NCI-H2196 treated with DMSO at 0.1 percent for 48 hours (cell line): ENCODE measurements at regions not wholly inside any gene's neighbourhood (a gene's known extent, or its start where the extent isn't known, plus 50 kb on each side); places are given as distances from the start of the nearest gene placed in this dataset.

Experiments
- DNase-seq: peaks from one replicate; lab custom pipeline; 2025; ENCODE audit not compliant: unreplicated experiment; lab: John Stamatoyannopoulos, UW

GRCh38 chr13:106302843-106303242 is 232.6 kb downstream of the EFNB2 start:
- no peak for DNase-seq

- no peak for DNase-seq
Measured at GRCh38 chr13:106302011-106302410, 233.5 kb downstream of the EFNB2 start.

DNA sequence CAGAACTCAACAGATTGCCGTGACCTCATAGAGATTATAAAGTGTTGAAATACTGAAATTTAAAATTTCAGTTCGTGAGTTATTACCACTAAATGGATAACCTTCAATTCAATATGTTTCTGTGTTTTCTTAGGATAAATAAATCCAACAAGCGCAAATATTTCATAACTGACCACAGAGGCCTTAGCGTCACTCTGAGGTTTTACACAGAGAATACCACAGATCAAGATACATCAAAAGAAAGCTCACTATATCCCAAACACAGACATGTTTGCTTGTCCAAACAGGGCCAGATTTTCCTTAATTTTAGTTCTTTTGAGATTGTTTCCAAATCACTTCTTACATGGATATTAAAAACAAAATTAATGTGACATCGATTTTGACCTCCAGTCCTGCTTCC is 235.8 kb downstream of the EFNB2 start:
- no peak for DNase-seq

DNA sequence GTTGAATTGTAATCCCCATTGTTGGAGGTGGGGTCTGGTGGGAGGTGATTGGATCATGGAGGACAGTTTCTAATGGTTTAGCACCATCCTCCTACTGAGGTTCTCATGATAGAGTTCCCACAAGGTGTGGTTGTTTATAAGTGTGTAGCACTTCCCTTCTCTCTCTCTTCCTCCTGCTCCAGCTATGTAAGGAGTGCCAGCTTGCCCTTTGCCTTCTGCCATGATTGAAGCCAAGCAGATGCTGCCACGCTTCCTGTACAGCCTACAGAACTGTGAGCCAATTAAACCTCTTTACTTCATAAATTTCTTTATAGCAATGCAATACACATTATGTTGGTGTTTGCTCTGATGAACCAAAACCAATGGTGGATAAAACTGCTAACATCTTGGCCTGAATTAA is 238.2 kb downstream of the EFNB2 start:
- DNase-seq: no peak

- no peak for DNase-seq
Measured at GRCh38 chr13:106296723-106297122, 238.7 kb downstream of the EFNB2 start.

DNA sequence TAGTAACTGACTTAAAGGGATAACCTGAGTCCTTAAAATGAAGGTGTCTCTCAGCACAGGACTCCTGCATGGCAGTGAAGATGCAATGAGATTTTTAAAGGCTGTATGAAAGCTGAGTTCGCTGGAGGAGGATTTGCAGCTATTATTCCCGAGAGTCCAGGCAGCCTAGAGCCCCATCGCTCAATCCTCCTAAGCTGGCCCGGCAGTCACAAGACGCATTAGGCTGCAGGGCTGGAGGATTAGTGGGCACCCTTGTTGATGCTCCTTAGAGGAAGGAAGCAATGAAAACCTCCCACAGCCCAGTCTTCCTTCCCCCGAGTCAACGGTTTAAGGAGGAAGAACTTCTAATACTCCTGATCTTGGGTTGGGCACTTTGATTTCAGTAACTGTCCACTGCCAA is 239.5 kb downstream of the EFNB2 start:
- no peak for DNase-seq

- DNase-seq: no peak
Measured at GRCh38 chr13:106291006-106291405, 244.5 kb downstream of the EFNB2 start.

DNA sequence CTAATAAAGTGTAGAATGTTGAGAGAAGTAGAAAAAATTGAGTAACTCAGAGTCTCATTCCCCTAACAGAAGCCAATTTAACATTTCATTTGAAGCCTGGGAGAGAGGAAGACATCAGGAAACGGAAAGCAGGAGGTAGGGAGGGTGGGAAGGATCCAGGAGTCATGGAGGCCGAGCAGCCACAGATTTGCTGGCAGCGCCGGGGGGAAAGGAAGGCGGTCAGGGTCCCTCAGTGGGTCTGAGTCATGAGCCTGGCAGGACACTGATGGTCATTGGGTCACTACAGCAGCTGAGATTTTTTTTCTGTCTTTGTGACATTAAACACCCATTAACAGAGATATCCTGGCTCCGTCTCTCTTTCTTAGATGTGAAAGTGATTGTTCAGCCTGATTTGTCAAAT is 248.1 kb downstream of the EFNB2 start:
- no peak for DNase-seq

DNA sequence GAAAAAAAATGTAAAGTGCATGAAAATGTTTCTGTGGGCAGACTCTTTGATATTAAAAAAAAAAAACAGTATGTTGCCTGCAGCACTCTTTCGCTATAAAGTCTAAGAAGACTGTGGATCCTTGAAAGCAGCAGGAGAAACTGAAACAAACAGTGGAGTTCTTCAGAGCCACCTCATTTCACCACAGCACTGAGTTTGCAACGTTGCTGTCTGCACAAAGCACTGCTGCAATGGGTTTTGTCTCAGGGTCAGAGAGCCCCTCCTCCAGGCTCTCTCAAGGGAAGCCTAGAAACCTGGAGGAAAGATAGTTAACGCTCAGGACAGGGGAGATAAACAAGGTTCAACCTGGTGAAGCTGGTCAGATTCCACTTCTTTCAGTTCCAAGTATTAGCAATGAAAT is 248.7 kb downstream of the EFNB2 start:
- DNase-seq: no peak

- DNase-seq: no peak
Measured at GRCh38 chr13:106284358-106284757, 251.1 kb downstream of the EFNB2 start.

- DNase-seq: no peak
Measured at GRCh38 chr13:106281426-106281825, 254.0 kb downstream of the EFNB2 start.

GRCh38 chr13:106277484-106278154 is 257.8 kb downstream of the EFNB2 start:
- no peak for DNase-seq

DNA sequence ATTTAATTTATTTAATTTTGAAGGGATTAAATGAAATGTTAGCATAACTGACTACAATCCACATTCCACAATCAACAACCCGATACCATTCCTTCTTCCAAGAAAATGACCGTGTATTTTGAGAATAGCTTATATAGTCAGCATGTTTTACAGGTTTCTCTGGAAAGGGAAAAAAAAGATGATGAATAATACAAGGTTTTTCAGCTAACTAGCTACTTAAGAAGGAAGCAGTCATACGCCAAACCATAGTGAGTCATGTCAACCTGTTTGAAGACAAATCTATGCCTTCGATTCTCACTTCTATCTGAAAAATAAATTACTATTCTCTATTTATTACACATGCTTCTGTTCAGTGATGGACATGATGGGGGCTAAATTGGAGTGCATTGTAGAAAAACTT is 258.6 kb downstream of the EFNB2 start:
- no peak for DNase-seq

DNA sequence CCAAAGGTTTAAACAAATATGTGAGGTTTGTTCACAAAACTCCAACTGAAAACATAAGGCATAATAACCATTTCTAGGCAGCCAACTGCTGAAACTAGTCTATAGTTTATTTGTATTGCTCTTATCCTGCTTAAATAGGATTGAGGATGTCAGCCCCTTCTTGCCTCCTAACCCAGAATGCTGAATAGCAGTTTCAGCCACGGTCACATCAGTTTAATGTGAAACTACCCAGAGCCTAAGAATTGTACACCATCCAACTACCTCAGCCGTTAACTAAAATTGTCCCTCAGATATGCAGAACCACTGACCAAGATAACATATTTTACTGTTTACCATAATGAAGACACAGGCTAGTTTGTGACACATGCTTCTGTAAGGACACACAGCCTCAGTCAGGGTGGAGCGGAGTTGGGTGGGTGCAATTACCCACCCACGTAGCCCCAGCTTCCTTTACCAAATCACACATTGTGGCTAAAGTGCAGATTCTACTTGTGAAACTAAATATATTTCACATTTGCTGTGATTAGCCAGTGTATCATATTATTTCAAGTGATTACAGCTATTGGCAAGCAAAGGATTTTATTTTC is 259.9 kb downstream of the EFNB2 start:
- no peak for DNase-seq

DNA sequence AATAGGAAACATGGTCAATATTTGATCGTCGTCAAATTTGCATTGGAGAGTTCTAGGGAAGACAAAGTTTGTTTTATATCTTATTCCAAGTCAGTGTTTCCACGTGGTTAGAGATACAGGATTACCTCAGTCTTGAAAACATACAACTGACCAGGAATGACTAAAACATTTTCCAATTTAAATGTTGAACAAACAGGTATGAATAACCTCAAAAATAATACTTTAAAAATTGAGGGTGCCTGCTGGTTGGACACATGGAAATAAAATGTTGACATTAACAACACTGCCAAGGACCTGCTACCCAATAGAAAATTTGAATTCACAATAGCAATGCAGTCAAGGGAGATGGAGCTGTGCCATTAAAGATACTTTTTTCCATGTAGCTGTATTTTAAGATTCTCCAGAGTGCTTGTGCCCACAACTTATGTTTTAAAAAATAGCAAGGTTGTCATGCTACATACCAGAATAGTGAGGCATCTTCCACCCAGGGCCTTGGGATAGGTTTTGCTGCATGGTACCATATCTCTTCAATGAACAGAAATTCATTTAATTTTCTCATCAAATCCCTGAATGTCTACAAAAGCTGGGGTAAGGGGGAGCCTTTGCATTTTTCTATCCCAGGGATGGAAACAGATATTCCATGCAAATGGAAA is 260.8 kb downstream of the EFNB2 start:
- no peak for DNase-seq

- DNase-seq: no peak
Measured at GRCh38 chr13:106263801-106264200, 271.7 kb downstream of the EFNB2 start.

GRCh38 chr13:106262886-106263285 is 272.6 kb downstream of the EFNB2 start:
- DNase-seq: no peak

DNA sequence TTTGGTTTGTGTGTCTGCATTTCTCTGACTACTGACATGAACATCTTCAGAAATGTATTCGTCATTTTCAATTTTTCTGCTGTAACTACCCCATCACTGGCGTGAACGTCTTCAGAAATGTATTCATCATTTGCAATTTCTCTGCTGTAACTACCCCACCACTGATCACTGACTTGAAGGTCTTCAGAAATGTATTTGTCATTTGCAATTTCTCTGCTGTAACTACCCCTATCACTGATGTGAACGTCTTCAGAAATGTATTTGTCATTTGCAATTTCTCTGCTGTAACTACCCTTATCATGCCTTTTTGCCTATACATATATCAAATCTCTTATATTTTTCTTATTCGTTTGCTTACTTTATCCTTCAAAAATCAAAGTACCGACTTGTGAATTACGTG is 274.0 kb downstream of the EFNB2 start:
- no peak for DNase-seq

- DNase-seq: no peak
Measured at GRCh38 chr13:106260352-106260751, 275.1 kb downstream of the EFNB2 start.

DNA sequence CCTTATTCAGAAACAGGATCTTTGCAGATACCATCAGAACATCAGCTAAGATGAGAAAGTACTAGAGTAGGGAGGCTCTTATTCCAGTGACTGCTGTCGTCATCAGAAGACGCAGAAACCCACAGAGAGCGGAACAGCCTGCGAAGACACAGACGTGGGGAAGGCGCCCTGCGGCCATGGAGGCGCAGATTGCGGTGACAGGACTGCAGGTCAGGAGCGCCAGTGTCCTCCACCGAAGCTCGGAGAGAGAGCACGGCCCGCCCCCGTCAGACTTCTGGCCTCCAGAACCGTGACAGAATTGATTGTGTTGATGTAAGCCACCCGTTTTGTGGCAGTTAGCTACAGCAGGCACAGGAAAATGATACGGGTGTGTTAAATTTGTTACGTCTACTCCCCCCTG is 275.5 kb downstream of the EFNB2 start:
- no peak for DNase-seq

DNA sequence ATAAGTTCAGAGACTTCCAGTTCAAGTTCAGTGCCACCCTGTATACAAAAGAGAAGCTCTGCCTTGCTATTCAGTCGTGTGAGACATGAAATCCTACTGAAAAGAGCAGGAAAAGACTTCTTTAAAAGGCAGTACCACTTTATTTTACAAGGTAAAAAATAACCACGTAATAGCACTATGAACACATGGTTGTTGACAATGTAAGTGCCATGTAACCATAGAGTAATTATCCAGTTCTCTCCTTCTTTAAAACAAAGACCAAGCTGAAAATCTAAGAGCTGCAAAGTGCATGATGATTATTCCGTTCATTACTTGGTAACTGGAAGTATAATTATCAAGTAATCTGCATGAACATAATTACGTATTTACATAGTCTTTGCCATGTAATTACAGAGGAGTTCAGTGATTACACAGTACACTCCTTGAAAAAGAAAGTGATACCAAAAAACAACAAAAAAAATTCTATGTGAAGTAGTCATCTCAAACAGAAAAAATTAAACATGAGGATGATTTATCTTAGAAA is 288.7 kb downstream of the EFNB2 start:
- no peak for DNase-seq

- DNase-seq: no peak
Measured at GRCh38 chr13:106246242-106246641, 289.2 kb downstream of the EFNB2 start.
